ENCODE measurements at regions not wholly inside any gene's neighbourhood (a gene's known extent, or its start where the extent isn't known, plus 50 kb on each side); places are given as distances from the start of the nearest gene placed in this dataset.
"Not testable (repeated sequence)": the region's sequence is repeated elsewhere in the genome, so short reads cannot be mapped to it uniquely, and the experiment has no call there.

DNA sequence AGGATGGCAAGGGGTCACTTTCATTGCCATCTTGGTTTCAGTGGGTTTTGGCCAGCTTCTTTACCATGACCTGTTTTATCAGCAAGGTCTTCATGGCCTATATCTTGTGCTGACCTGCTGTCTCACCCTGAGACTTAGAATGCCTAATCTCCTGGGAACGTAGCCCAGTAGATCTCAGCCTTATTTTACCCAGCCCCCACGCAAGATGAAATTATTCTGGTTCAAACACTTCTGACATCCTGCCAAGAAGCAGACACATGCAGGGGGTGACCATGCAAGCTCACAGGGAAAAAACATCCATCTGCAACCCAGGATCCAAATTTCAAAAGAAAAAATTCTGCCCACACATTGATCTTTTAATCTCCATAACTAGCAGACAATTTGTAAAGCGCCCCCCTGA is 88.4 kb upstream of the EEPD1 start:
- H3K4me1 ChIP-seq: no peaks in the 10 kb centered on the region
- no peaks in the 10 kb centered on the region for H3K36me3 ChIP-seq
- 71 to 91% methylated on average over 3 of the region's 3 CpGs for WGBS, 2 donors
- DNase-seq: no peak
- H3K27me3 ChIP-seq: no peaks in the 10 kb centered on the region
- H3K4me3 ChIP-seq: no peak overlapping the region
- no peak overlapping the region for H3K27ac ChIP-seq
- ATAC-seq (ENCODE audit: low FRiP score in 2 of 2): no peak
- no peaks in the 10 kb centered on the region for H3K9me3 ChIP-seq
- TF ChIP-seq POLR2AphosphoS5 (IDR thresholded peaks at IDR 0.05) (no peak), EP300 (IDR thresholded peaks at IDR 0.05) (no peak), POLR2A (IDR thresholded peaks at IDR 0.05) (no peak)
- TF ChIP-seq, protein P1, sequence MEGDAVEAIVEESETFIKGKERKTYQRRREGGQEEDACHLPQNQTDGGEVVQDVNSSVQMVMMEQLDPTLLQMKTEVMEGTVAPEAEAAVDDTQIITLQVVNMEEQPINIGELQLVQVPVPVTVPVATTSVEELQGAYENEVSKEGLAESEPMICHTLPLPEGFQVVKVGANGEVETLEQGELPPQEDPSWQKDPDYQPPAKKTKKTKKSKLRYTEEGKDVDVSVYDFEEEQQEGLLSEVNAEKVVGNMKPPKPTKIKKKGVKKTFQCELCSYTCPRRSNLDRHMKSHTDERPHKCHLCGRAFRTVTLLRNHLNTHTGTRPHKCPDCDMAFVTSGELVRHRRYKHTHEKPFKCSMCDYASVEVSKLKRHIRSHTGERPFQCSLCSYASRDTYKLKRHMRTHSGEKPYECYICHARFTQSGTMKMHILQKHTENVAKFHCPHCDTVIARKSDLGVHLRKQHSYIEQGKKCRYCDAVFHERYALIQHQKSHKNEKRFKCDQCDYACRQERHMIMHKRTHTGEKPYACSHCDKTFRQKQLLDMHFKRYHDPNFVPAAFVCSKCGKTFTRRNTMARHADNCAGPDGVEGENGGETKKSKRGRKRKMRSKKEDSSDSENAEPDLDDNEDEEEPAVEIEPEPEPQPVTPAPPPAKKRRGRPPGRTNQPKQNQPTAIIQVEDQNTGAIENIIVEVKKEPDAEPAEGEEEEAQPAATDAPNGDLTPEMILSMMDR (IDR thresholded peaks at IDR 0.05): no peak

- not testable (repeated sequence) for H3K27me3 ChIP-seq; H3K36me3 ChIP-seq; H3K4me3 ChIP-seq; DNase-seq; ATAC-seq (ENCODE audit: low FRiP score in 2 of 2); H3K9me3 ChIP-seq; H3K4me1 ChIP-seq; H3K27ac ChIP-seq
- 88 to 92% methylated on average over 10 of the region's 10 CpGs for WGBS, 2 donors
These were observed 87.3 kb upstream of the EEPD1 start for GRCh38 chr7:36065563-36066342.

DNA sequence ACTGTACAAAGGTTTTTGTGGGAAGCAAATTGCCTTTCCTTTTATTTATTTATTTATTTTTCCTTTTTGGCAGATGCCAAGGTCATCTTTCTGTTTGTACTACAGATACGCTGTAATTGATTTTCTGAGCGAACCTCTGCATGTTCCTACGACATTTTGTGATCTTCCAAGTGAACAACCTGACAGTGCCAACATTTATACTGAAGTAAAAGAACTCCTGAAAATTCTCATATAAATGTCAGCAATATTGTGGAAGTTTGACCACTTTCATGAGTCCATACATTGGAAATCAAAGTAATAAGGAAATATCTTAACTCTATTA is 86.8 kb upstream of the EEPD1 start:
- ATAC-seq (ENCODE audit: low FRiP score in 2 of 2) (no peak), DNase-seq (no peak)
- TF ChIP-seq POLR2A (IDR thresholded peaks at IDR 0.05) (no peak), POLR2AphosphoS5 (IDR thresholded peaks at IDR 0.05) (no peak), EP300 (IDR thresholded peaks at IDR 0.05) (no peak)
- TF ChIP-seq, protein P1 (IDR thresholded peaks at IDR 0.05): no peak
- H3K27ac ChIP-seq: no peak overlapping the region
- no peak overlapping the region for H3K4me3 ChIP-seq
- WGBS, 2 donors: 90 to 91% methylated on average over 3 of the region's 3 CpGs
- no peaks in the 10 kb centered on the region for H3K9me3 ChIP-seq
- H3K27me3 ChIP-seq: no peaks in the 10 kb centered on the region
- no peaks in the 10 kb centered on the region for H3K4me1 ChIP-seq
- H3K36me3 ChIP-seq: no peaks in the 10 kb centered on the region

DNA sequence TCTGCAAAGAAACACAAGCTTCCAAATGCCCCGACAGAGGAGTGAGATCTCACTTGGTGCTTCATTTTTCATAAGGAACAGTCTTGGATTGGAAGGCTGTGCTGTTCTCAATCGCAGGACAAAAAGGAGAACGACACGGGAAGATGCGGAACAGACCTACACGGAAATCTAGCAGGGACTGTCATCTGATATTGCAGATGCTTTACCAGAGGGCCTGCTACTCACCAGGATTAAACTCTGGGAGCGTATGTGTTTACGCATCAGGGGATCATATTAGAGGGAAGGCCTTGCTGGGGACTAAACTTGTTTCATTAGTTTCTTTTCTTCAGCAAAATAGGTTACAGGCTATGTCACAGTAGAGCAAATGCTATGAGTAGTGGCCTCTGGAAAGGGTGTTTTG is 82.8 kb upstream of the EEPD1 start:
- H3K4me1 ChIP-seq: no peaks in the 10 kb centered on the region
- no peaks in the 10 kb centered on the region for H3K9me3 ChIP-seq
- ATAC-seq (ENCODE audit: low FRiP score in 2 of 2) (no peak), DNase-seq (no peak)
- H3K27ac ChIP-seq: peak overlapping the region in 1 of 4 donors; percentile 21
- 81 to 87% methylated on average over 8 of the region's 8 CpGs for WGBS, 2 donors
- no peaks in the 10 kb centered on the region for H3K36me3 ChIP-seq
- TF ChIP-seq, protein P1 (IDR thresholded peaks at IDR 0.05): no peak
- TF ChIP-seq EP300 (IDR thresholded peaks at IDR 0.05): no peak
- TF ChIP-seq POLR2AphosphoS5 (IDR thresholded peaks at IDR 0.05): no peak
- TF ChIP-seq POLR2A (IDR thresholded peaks at IDR 0.05): no peak
- no peaks in the 10 kb centered on the region for H3K27me3 ChIP-seq
- no peak overlapping the region for H3K4me3 ChIP-seq

DNA sequence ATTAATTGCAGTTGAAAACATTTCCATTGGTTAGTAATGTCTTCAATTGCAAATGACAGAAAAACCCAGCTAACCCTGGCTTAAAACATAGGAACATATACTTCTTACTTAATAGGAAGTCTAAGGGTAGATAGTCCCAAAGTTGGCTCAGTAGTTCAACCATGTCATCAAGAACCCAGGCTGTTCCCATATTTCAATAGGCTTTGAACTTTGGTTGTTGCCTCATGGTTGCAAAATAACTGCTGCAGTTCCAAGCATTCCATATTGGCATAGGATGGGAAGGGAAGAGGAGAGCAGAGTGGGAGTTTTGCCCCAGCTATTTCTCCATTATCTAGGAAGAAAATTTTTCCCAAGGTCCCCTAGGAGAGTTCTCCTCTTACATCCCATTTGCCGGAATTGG is 81.4 kb upstream of the EEPD1 start:
- ATAC-seq (ENCODE audit: low FRiP score in 2 of 2) (no peak), DNase-seq (no peak)
- WGBS, 2 donors: 80 to 100% methylated on average over 1 of the region's 1 CpG
- Histone ChIP-seq H3K4me1 (no peaks in the 10 kb centered on the region), H3K27me3 (no peaks in the 10 kb centered on the region), H3K4me3 (no peak overlapping the region), H3K27ac (no peak overlapping the region), H3K9me3 (no peaks in the 10 kb centered on the region), H3K36me3 (no peaks in the 10 kb centered on the region)
- TF ChIP-seq, protein P1 (IDR thresholded peaks at IDR 0.05): no peak
- no peak for TF ChIP-seq EP300 (IDR thresholded peaks at IDR 0.05)
- no peak for TF ChIP-seq POLR2AphosphoS5 (IDR thresholded peaks at IDR 0.05)
- no peak for TF ChIP-seq POLR2A (IDR thresholded peaks at IDR 0.05)

All from upper lobe of left lung (tissue), 6 donors.